Osteocyte (in vitro differentiated cells): ENCODE measurements at regions not wholly inside any gene's neighbourhood (a gene's known extent, or its start where the extent isn't known, plus 50 kb on each side); places are given as distances from the start of the nearest gene placed in this dataset.

Experiments used
- DNase-seq: peaks from one replicate; pipeline ENCODE4 v3.0.0; 2021; ENCODE audit warnings: mixed read lengths; ENCODE audit not compliant: unreplicated experiment; ENCODE audit errors: extremely low spot score
- H3K27ac Mint-ChIP-seq: one replicate; pipeline ENCODE4 v1.8.0; 2021; ENCODE audit warnings: mild to moderate bottlenecking, mixed read lengths; ENCODE audit not compliant: unreplicated experiment
- H3K27me3 Mint-ChIP-seq: one replicate; pipeline ENCODE4 v1.8.0; 2021; ENCODE audit warnings: mixed read lengths; ENCODE audit not compliant: unreplicated experiment
- H3K36me3 Mint-ChIP-seq: one replicate; pipeline ENCODE4 v1.8.0; 2021; ENCODE audit warnings: mixed read lengths; ENCODE audit not compliant: unreplicated experiment
- H3K4me1 Mint-ChIP-seq: one replicate; pipeline ENCODE4 v1.8.0; 2021; ENCODE audit warnings: mixed read lengths; ENCODE audit not compliant: unreplicated experiment
- H3K4me3 Mint-ChIP-seq: one replicate; pipeline ENCODE4 v1.8.0; 2021; ENCODE audit warnings: mild to moderate bottlenecking, moderate library complexity, mixed read lengths; ENCODE audit not compliant: unreplicated experiment
- H3K9me3 Mint-ChIP-seq: one replicate; pipeline ENCODE4 v1.8.0; 2021; ENCODE audit warnings: mixed read lengths; ENCODE audit not compliant: unreplicated experiment
- CTCF ChIP-seq: fragments of 200-600 bp; sonication (generic); IDR thresholded peaks from 2 replicates; pipeline ENCODE4 v1.5.0; 2021; ENCODE audit warnings: antibody characterized with exemption, mild to moderate bottlenecking, moderate library complexity

- H3K27me3 Mint-ChIP-seq: no peaks in the 10 kb centered on the region
- no peak overlapping the region for H3K4me3 Mint-ChIP-seq
- DNase-seq: no peak
- H3K27ac Mint-ChIP-seq: no peak overlapping the region
- TF ChIP-seq CTCF: no peak
- peaks cover 27% of the 10 kb centered on the region for H3K4me1 Mint-ChIP-seq
- H3K9me3 Mint-ChIP-seq: peaks cover under 1% of the 10 kb centered on the region
- H3K36me3 Mint-ChIP-seq: no peaks in the 10 kb centered on the region
These were observed 459.5 kb upstream of the CXADR start for GRCh38 chr21:17053321-17053720.

- no peak for TF ChIP-seq CTCF
- peaks cover 8% of the 10 kb centered on the region for H3K9me3 Mint-ChIP-seq
- no peaks in the 10 kb centered on the region for H3K4me1 Mint-ChIP-seq
- no peak overlapping the region for H3K4me3 Mint-ChIP-seq
- H3K27ac Mint-ChIP-seq: no peak overlapping the region
- no peaks in the 10 kb centered on the region for H3K27me3 Mint-ChIP-seq
- no peak for DNase-seq
- no peaks in the 10 kb centered on the region for H3K36me3 Mint-ChIP-seq
These were observed 452.9 kb upstream of the CXADR start for GRCh38 chr21:17059936-17060335.

DNA sequence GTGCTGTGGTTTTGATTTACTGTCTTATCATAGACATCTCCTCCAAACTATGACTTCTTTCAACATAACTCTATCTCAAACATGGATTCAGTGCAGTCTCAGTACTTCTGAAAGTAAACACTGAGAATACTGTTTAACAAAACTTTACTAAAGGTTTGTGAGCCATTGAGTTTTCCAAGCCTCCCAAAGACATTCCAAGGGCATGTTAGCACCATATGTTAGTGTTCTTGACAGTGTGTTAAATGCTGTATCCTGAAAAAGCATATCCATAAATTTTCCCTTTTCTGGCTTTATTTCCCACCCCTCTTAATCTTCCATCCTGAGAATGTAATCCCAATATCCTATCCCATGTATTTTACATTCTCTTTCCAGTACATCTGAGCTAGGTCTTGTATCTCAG lies 446.8 kb upstream of the CXADR start:
- peaks cover 8% of the 10 kb centered on the region for H3K9me3 Mint-ChIP-seq
- no peaks in the 10 kb centered on the region for H3K27me3 Mint-ChIP-seq
- no peaks in the 10 kb centered on the region for H3K36me3 Mint-ChIP-seq
- H3K4me3 Mint-ChIP-seq: no peak overlapping the region
- H3K27ac Mint-ChIP-seq: no peak overlapping the region
- DNase-seq: no peak
- H3K4me1 Mint-ChIP-seq: no peaks in the 10 kb centered on the region
- no peak for TF ChIP-seq CTCF

GRCh38 chr21:17071093-17071492 lies 441.8 kb upstream of the CXADR start:
- TF ChIP-seq CTCF: no peak
- no peak for DNase-seq
- H3K4me3 Mint-ChIP-seq: no peak overlapping the region
- H3K36me3 Mint-ChIP-seq: no peaks in the 10 kb centered on the region
- H3K27ac Mint-ChIP-seq: no peak overlapping the region
- no peaks in the 10 kb centered on the region for H3K27me3 Mint-ChIP-seq
- H3K9me3 Mint-ChIP-seq: peaks cover 6% of the 10 kb centered on the region
- peaks cover 7% of the 10 kb centered on the region for H3K4me1 Mint-ChIP-seq

- Mint-ChIP-seq H3K27me3 (no peaks in the 10 kb centered on the region), H3K4me3 (no peak overlapping the region), H3K36me3 (no peaks in the 10 kb centered on the region), H3K4me1 (peaks cover 4% of the 10 kb centered on the region), H3K27ac (no peak overlapping the region), H3K9me3 (peaks cover 4% of the 10 kb centered on the region)
- DNase-seq: no peak
- TF ChIP-seq CTCF: no peak
These were observed 431.6 kb upstream of the CXADR start for GRCh38 chr21:17081193-17081592.
